GM23338 (cell line): ENCODE measurements at regions not wholly inside any gene's neighbourhood (a gene's known extent, or its start where the extent isn't known, plus 50 kb on each side); places are given as distances from the start of the nearest gene placed in this dataset.

Source experiments
- ATAC-seq: fragments of 200-7000 bp; cut with Tn5 transposase; 3 replicates; pipeline ENCODE4 v1.9.1; 2020
- DNase-seq: peaks from one replicate; pipeline ENCODE4 v3.0.0-alpha.2; 2015; ENCODE audit warnings: low spot score
- H2AFZ ChIP-seq: fragments of 200-600 bp; sonication (generic); 2 replicates; pipeline ENCODE4 v1.8.0; 2016; ENCODE audit warnings: antibody characterized with exemption, mild to moderate bottlenecking, moderate library complexity
- H3F3A ChIP-seq: fragments of 200-600 bp; sonication (generic); replicated peaks from 2 replicates; pipeline ENCODE4 v1.8.0; 2017; ENCODE audit warnings: antibody characterized with exemption, mixed run types, low read depth
- H3K27ac ChIP-seq: fragments of 200-600 bp; sonication (generic); 2 replicates; pipeline ENCODE4 v1.6.1; 2016; ENCODE audit warnings: low read depth
- H3K27me3 ChIP-seq: fragments of 200-600 bp; sonication (generic); 2 replicates; pipeline ENCODE4 v1.8.0; 2016; ENCODE audit warnings: mild to moderate bottlenecking, mixed run types, moderate library complexity; ENCODE audit not compliant: insufficient read depth
- H3K36me3 ChIP-seq: fragments of 200-600 bp; sonication (generic); 2 replicates; pipeline ENCODE4 v1.8.0; 2016; ENCODE audit warnings: mild to moderate bottlenecking; ENCODE audit not compliant: insufficient read depth
- H3K4me1 ChIP-seq: fragments of 200-600 bp; sonication (generic); 2 replicates; pipeline ENCODE4 v1.8.0; 2016; ENCODE audit warnings: mild to moderate bottlenecking, moderate library complexity; ENCODE audit not compliant: insufficient read depth
- H3K4me2 ChIP-seq: fragments of 200-600 bp; sonication (generic); 2 replicates; pipeline ENCODE4 v1.7.1; 2017; ENCODE audit warnings: mixed run types
- H3K4me3 ChIP-seq: fragments of 200-600 bp; sonication (generic); 2 replicates; pipeline ENCODE4 v1.6.1; 2016; ENCODE audit warnings: mixed run types
- H3K79me2 ChIP-seq: fragments of 200-600 bp; sonication (generic); replicated peaks from 2 replicates; pipeline ENCODE4 v1.8.0; 2017; ENCODE audit warnings: mild to moderate bottlenecking; ENCODE audit not compliant: insufficient read depth
- H3K9me2 ChIP-seq: fragments of 200-600 bp; sonication (generic); 2 replicates; pipeline ENCODE4 v1.8.0; 2017; ENCODE audit not compliant: insufficient read depth
- H4K20me1 ChIP-seq: fragments of 200-600 bp; sonication (generic); replicated peaks from 2 replicates; pipeline ENCODE4 v1.8.0; 2017; ENCODE audit warnings: mild to moderate bottlenecking; ENCODE audit not compliant: insufficient read depth
- H3K27ac Mint-ChIP-seq: 2 replicates; pipeline ENCODE4 v1.8.0; 2020; ENCODE audit warnings: inconsistent platforms, mild to moderate bottlenecking, moderate library complexity, mixed read lengths
- H3K27me3 Mint-ChIP-seq: 3 replicates; pipeline ENCODE4 v1.8.0; 2022; ENCODE audit warnings: low read depth, mild to moderate bottlenecking, moderate library complexity, mixed read lengths, inconsistent platforms; ENCODE audit not compliant: insufficient read depth, poor library complexity
- H3K36me3 Mint-ChIP-seq: 3 replicates; pipeline ENCODE4 v1.8.0; 2021; ENCODE audit warnings: low read depth, mild to moderate bottlenecking, inconsistent platforms, moderate library complexity, mixed read lengths
- H3K4me1 Mint-ChIP-seq: 3 replicates; pipeline ENCODE4 v1.8.0; 2020; ENCODE audit warnings: mild to moderate bottlenecking, inconsistent platforms, mixed read lengths
- H3K4me3 Mint-ChIP-seq: 3 replicates; pipeline ENCODE4 v1.8.0; 2021; ENCODE audit warnings: moderate library complexity, mild to moderate bottlenecking, inconsistent platforms, mixed read lengths
- H3K9me3 Mint-ChIP-seq: 3 replicates; pipeline ENCODE4 v1.8.0; 2020; ENCODE audit warnings: moderate library complexity, mild to moderate bottlenecking, inconsistent platforms, mixed read lengths
- CREB1 ChIP-seq: fragments of 250-450 bp; sonication (Bioruptor Pico); IDR thresholded peaks from 2 replicates; pipeline ENCODE4 v1.5.0; 2020; ENCODE audit warnings: low read depth, mild to moderate bottlenecking, moderate library complexity
- CTCF ChIP-seq, 2 experiments: fragments of 200-600 bp in 1 of 2; sonication (generic) in 1 of 2; conservative IDR thresholded peaks; 2 replicates each; pipeline versions ENCODE4 v1.5.1 to v1.6.1; 2016 to 2017; ENCODE audit warnings: antibody characterized with exemption in 2 of 2, low read depth in 2 of 2, mild to moderate bottlenecking in 2 of 2, moderate library complexity in 1 of 2
- ETS1 ChIP-seq: IDR thresholded peaks from 2 replicates; pipeline ENCODE4 v1.6.1; 2016; ENCODE audit warnings: antibody characterized with exemption
- EZH2 ChIP-seq: fragments of 200-600 bp; sonication (generic); IDR thresholded peaks from one replicate; pipeline ENCODE4 v1.8.0; 2017; ENCODE audit warnings: antibody characterized with exemption, mild to moderate bottlenecking, low read depth; ENCODE audit not compliant: unreplicated experiment
- EZH2phosphoT487 ChIP-seq: fragments of 200-600 bp; sonication (generic); IDR thresholded peaks from one replicate; pipeline ENCODE4 v1.8.1; 2018; ENCODE audit warnings: antibody characterized with exemption; ENCODE audit not compliant: unreplicated experiment
- JUNB ChIP-seq: IDR thresholded peaks from one replicate; pipeline ENCODE4 v1.6.1; 2016; ENCODE audit warnings: antibody characterized with exemption; ENCODE audit not compliant: unreplicated experiment
- NANOG ChIP-seq: IDR thresholded peaks from 2 replicates; pipeline ENCODE4 v1.6.1; 2016; ENCODE audit warnings: antibody characterized with exemption, borderline replicate concordance
- POLR2AphosphoS5 ChIP-seq: IDR thresholded peaks from 2 replicates; pipeline ENCODE4 v1.6.1; 2016; ENCODE audit warnings: antibody characterized with exemption, low read depth
- STAT1 ChIP-seq: IDR thresholded peaks from one replicate; pipeline ENCODE4 v1.6.1; 2016; ENCODE audit warnings: antibody characterized with exemption; ENCODE audit not compliant: unreplicated experiment
- ZNF114 ChIP-seq: fragments of 250-450 bp; sonication (Bioruptor Pico); IDR thresholded peaks from 2 replicates; pipeline ENCODE4 v1.5.0; 2020; ENCODE audit warnings: mild to moderate bottlenecking, moderate library complexity
- ZNF462 ChIP-seq: fragments of 250-450 bp; sonication (Bioruptor Pico); IDR thresholded peaks from 2 replicates; pipeline ENCODE4 v1.5.0; 2020; ENCODE audit warnings: mild to moderate bottlenecking, moderate library complexity

- Histone ChIP-seq H3K4me1 (no peaks in the 10 kb centered on the region), H2AFZ (no peak overlapping the region), H4K20me1 (no peaks in the 10 kb centered on the region), H3K4me3 (no peak overlapping the region), H3K4me2 (no peak overlapping the region), H3K27me3 (no peaks in the 10 kb centered on the region), H3K36me3 (no peaks in the 10 kb centered on the region), H3F3A (no peaks in the 10 kb centered on the region), H3K9me2 (no peaks in the 10 kb centered on the region), H3K27ac (no peak overlapping the region), H3K79me2 (no peaks in the 10 kb centered on the region)
- no peak overlapping the region for H3K27ac Mint-ChIP-seq
- H3K27me3 Mint-ChIP-seq, result no peaks in the 10 kb centered on the region
- no peak overlapping the region for H3K4me3 Mint-ChIP-seq
- no peaks in the 10 kb centered on the region for H3K4me1 Mint-ChIP-seq
- no peaks in the 10 kb centered on the region for H3K9me3 Mint-ChIP-seq
- ATAC-seq (no peak), DNase-seq (no peak)
- no peaks in the 10 kb centered on the region for H3K36me3 Mint-ChIP-seq
- TF ChIP-seq EZH2 (no peak), ZNF114 (CRISPR knock-in tag) (no peak), ZNF462 (CRISPR knock-in tag) (no peak), ETS1 (no peak), JUNB (no peak), CTCF (conservative IDR thresholded peaks at IDR 0.05; ENCODE audit: low read depth in 2 of 2) (no peak), EZH2phosphoT487 (no peak), NANOG (no peak), POLR2AphosphoS5 (no peak), CREB1 (no peak), STAT1 (no peak)
These were observed 74.0 kb downstream of the C3orf85 start for GRCh38 chr3:109210501-109210900.
